Stomach (tissue), 8 donors: ENCODE measurements at regions not wholly inside any gene's neighbourhood (a gene's known extent, or its start where the extent isn't known, plus 50 kb on each side); places are given as distances from the start of the nearest gene placed in this dataset.

Experiments used
- DNase-seq, 2 donors: peaks; one replicate each; pipeline versions ENCODE4 v3.0.0 to v3.0.0-alpha.2; 2013 to 2019
- H3K27ac ChIP-seq, 5 donors: fragments of 200-600 bp in 4 of 5; sonication (generic) in 4 of 5; one replicate each; pipeline ENCODE4 v1.5.1; 2013 to 2019; ENCODE audit warnings: mild to moderate bottlenecking in 1 of 5, moderate library complexity in 1 of 5
- H3K27me3 ChIP-seq, 3 donors: fragments of 200-600 bp; sonication (generic); one replicate each; pipeline ENCODE4 v1.5.1; 2017 to 2019; ENCODE audit warnings: mixed run types in 1 of 3
- H3K36me3 ChIP-seq, 4 donors: fragments of 200-600 bp; sonication (generic); 1 replicate in 3 of 4; 2 replicates in 1 of 4; pipeline ENCODE4 v1.5.1; 2016 to 2019
- H3K4me1 ChIP-seq, 4 donors: fragments of 200-600 bp; sonication (generic); one replicate each; pipeline ENCODE4 v1.5.1; 2016 to 2019
- H3K4me3 ChIP-seq, 4 donors: fragments of 200-600 bp; sonication (generic) in 3 of 4; one replicate each; pipeline ENCODE4 v1.5.1; 2016 to 2019; ENCODE audit warnings: mild to moderate bottlenecking in 1 of 4
- H3K9me3 ChIP-seq, 4 donors: fragments of 200-600 bp; sonication (generic); one replicate each; pipeline ENCODE4 v1.5.1; 2016 to 2019
- CTCF ChIP-seq, 7 experiments: fragments of 450-650 bp in 4 of 7; fragments of 200-600 bp in 3 of 7; sonication (generic) in 3 of 7; IDR thresholded peaks; one replicate each; pipeline ENCODE4 v1.5.1; 2016 to 2019; ENCODE audit warnings: antibody characterized with exemption in 7 of 7, control low read depth in 2 of 7, mild to moderate bottlenecking in 1 of 7
- EP300 ChIP-seq: sonication (generic); formaldehyde crosslinking; IDR thresholded peaks from one replicate; pipeline ENCODE4 v1.6.1; 2017; ENCODE audit warnings: antibody characterized with exemption
- POLR2A ChIP-seq, 4 donors: fragments of 450-650 bp; IDR thresholded peaks; one replicate each; pipeline ENCODE4 v1.6.1; 2016; ENCODE audit warnings: antibody characterized with exemption in 4 of 4, control low read depth in 2 of 4, mild to moderate bottlenecking in 1 of 4, moderate library complexity in 1 of 4
- POLR2AphosphoS5 ChIP-seq, 3 donors: sonication (generic); formaldehyde crosslinking; IDR thresholded peaks; one replicate each; pipeline ENCODE4 v1.6.1; 2016; ENCODE audit warnings: antibody characterized with exemption in 3 of 3
- WGBS, 5 donors: extraction: QIAGEN DNeasy Blood & Tissue Kit in 3 of 5; methylation state at CpG; one replicate each; pipeline versions ENCODE4 v1.1.5 to v1.1.7; 2013 to 2018; 5-methylcytosine and 5-hydroxymethylcytosine counted together
- intact Hi-C: fragments of 100-400 bp; cut with DNase I; formaldehyde crosslinking; loops from one replicate; pipeline ENCODE4 v1.15.1; 2023; ENCODE audit warnings: low total_unique reads
- donor health status: healthy with polysubstance abuse.
- donor health status: Bipolar disorder and iron deficiency.
- donor health status: healthy.

- 83 to 94% (median 90%) methylated on average over 2 of the region's 2 CpGs for WGBS, 5 donors
- DNase-seq, result no peak
- intact Hi-C loops, result no loop called here
- no peaks in the 10 kb centered on the region for H3K4me1 ChIP-seq
- H3K36me3 ChIP-seq, result no peaks in the 10 kb centered on the region
- TF ChIP-seq POLR2A (IDR thresholded peaks at IDR 0.05), result no peak
- TF ChIP-seq CTCF (IDR thresholded peaks at IDR 0.05), result no peak
- no peak for TF ChIP-seq POLR2AphosphoS5 (IDR thresholded peaks at IDR 0.05)
- TF ChIP-seq EP300, result no peak
- H3K9me3 ChIP-seq, result peaks cover 0 to 11% (median 9%) of the 10 kb centered on the region in 4 donors
- no peak overlapping the region for H3K27ac ChIP-seq
- H3K4me3 ChIP-seq, result no peak overlapping the region
- H3K27me3 ChIP-seq, result no peaks in the 10 kb centered on the region
Measured at GRCh38 chr10:9160275-9160674, 1105.8 kb downstream of the GATA3 start.

- no peaks in the 10 kb centered on the region for H3K4me1 ChIP-seq
- H3K27ac ChIP-seq, result no peak overlapping the region
- no peak overlapping the region for H3K4me3 ChIP-seq
- 82 to 90% (median 87%) methylated on average over 2 of the region's 2 CpGs for WGBS, 5 donors
- DNase-seq, result no peak
- intact Hi-C loops, result no loop called here
- H3K36me3 ChIP-seq, result no peaks in the 10 kb centered on the region
- no peak for TF ChIP-seq EP300
- no peak for TF ChIP-seq POLR2A (IDR thresholded peaks at IDR 0.05)
- TF ChIP-seq CTCF (IDR thresholded peaks at IDR 0.05), result no peak
- TF ChIP-seq POLR2AphosphoS5 (IDR thresholded peaks at IDR 0.05), result no peak
- no peaks in the 10 kb centered on the region for H3K27me3 ChIP-seq
- H3K9me3 ChIP-seq, result peaks cover 0 to 11% (median 9%) of the 10 kb centered on the region in 4 donors
Measured at GRCh38 chr10:9163699-9164098, 1109.2 kb downstream of the GATA3 start.

- Histone ChIP-seq H3K9me3 (no peaks in the 10 kb centered on the region), H3K4me3 (no peak overlapping the region), H3K27me3 (no peaks in the 10 kb centered on the region), H3K36me3 (no peaks in the 10 kb centered on the region), H3K27ac (no peak overlapping the region), H3K4me1 (no peaks in the 10 kb centered on the region)
- TF ChIP-seq POLR2A (IDR thresholded peaks at IDR 0.05), result no peak
- TF ChIP-seq EP300, result no peak
- no peak for TF ChIP-seq CTCF (IDR thresholded peaks at IDR 0.05)
- no peak for TF ChIP-seq POLR2AphosphoS5 (IDR thresholded peaks at IDR 0.05)
- 61 to 68% (median 66%) methylated on average over 4 of the region's 4 CpGs for WGBS, 5 donors
- no peak for DNase-seq
- intact Hi-C loops, result no loop called here
Measured at GRCh38 chr10:9166770-9167169, 1112.3 kb downstream of the GATA3 start.

- no peaks in the 10 kb centered on the region for H3K4me1 ChIP-seq
- intact Hi-C loops, result no loop called here
- no peaks in the 10 kb centered on the region for H3K36me3 ChIP-seq
- no peak for DNase-seq
- 91 to 100% (median 93%) methylated on average over 1 of the region's 1 CpG for WGBS, 5 donors
- H3K9me3 ChIP-seq, result no peaks in the 10 kb centered on the region
- TF ChIP-seq POLR2AphosphoS5 (IDR thresholded peaks at IDR 0.05) (no peak), CTCF (IDR thresholded peaks at IDR 0.05) (no peak), POLR2A (IDR thresholded peaks at IDR 0.05) (no peak), EP300 (no peak)
- no peaks in the 10 kb centered on the region for H3K27me3 ChIP-seq
- no peak overlapping the region for H3K27ac ChIP-seq
- no peak overlapping the region for H3K4me3 ChIP-seq
Measured at GRCh38 chr10:9172276-9172675, 1117.8 kb downstream of the GATA3 start.
